Astrocyte (in vitro differentiated cells and primary cell): ENCODE measurements at regions not wholly inside any gene's neighbourhood (a gene's known extent, or its start where the extent isn't known, plus 50 kb on each side); places are given as distances from the start of the nearest gene placed in this dataset.

Experiments used
- DNase-seq: peaks from one replicate; pipeline ENCODE4 v3.0.0-alpha.2; 2010; ENCODE audit warnings: low read depth
- FAIRE-seq: peaks from 2 replicates; lab custom pipeline; 2011; peaks lifted over from hg19 to GRCh38; lab: Jason Lieb, UNC
- H2AFZ ChIP-seq: 2 replicates; pipeline ENCODE4 v1.6.0; 2012; ENCODE audit warnings: low read depth, low read length, inconsistent platforms
- H3K27ac ChIP-seq: 2 replicates; pipeline ENCODE4 v1.5.1; 2011; ENCODE audit warnings: low read depth, low read length, inconsistent platforms
- H3K27me3 ChIP-seq: 2 replicates; pipeline ENCODE4 v1.6.0; 2011; ENCODE audit warnings: low read length, inconsistent platforms; ENCODE audit not compliant: insufficient read depth
- H3K36me3 ChIP-seq: 2 replicates; pipeline ENCODE4 v1.5.1; 2011; ENCODE audit warnings: low read length, inconsistent platforms; ENCODE audit not compliant: insufficient read depth
- H3K4me1 ChIP-seq: 2 replicates; pipeline ENCODE4 v1.5.1; 2011; ENCODE audit warnings: low read length, inconsistent platforms; ENCODE audit not compliant: insufficient read depth
- H3K4me2 ChIP-seq: 2 replicates; pipeline ENCODE4 v1.6.0; 2012; ENCODE audit warnings: low read length, inconsistent platforms
- H3K4me3 ChIP-seq: 2 replicates; pipeline ENCODE4 v1.5.1; 2011; ENCODE audit warnings: low read depth, mild to moderate bottlenecking, low read length, inconsistent platforms; ENCODE audit not compliant: insufficient read depth
- H3K79me2 ChIP-seq: 2 replicates; pipeline ENCODE4 v1.6.0; 2012; ENCODE audit warnings: mild to moderate bottlenecking, low read length, inconsistent platforms; ENCODE audit not compliant: insufficient read depth
- H3K9ac ChIP-seq: 2 replicates; pipeline ENCODE4 v1.6.0; 2012; ENCODE audit warnings: mild to moderate bottlenecking, low read length, inconsistent platforms
- H3K9me3 ChIP-seq: 2 replicates; pipeline ENCODE4 v1.5.1; 2012; ENCODE audit warnings: low read depth, mild to moderate bottlenecking, low read length, inconsistent platforms; ENCODE audit not compliant: insufficient read depth
- H4K20me1 ChIP-seq: 2 replicates; pipeline ENCODE4 v1.6.0; 2012; ENCODE audit warnings: low read length, inconsistent platforms; ENCODE audit not compliant: insufficient read depth
- H3K27ac Mint-ChIP-seq: one replicate; pipeline ENCODE4 v1.8.0; 2021; ENCODE audit warnings: mild to moderate bottlenecking, mixed read lengths; ENCODE audit not compliant: unreplicated experiment
- H3K27me3 Mint-ChIP-seq: one replicate; pipeline ENCODE4 v1.8.0; 2021; ENCODE audit warnings: low read depth, mixed read lengths; ENCODE audit not compliant: unreplicated experiment
- H3K36me3 Mint-ChIP-seq: one replicate; pipeline ENCODE4 v1.8.0; 2021; ENCODE audit warnings: low read depth, mixed read lengths; ENCODE audit not compliant: unreplicated experiment
- H3K4me1 Mint-ChIP-seq: one replicate; pipeline ENCODE4 v1.8.0; 2021; ENCODE audit warnings: low read depth, mixed read lengths; ENCODE audit not compliant: unreplicated experiment
- H3K4me3 Mint-ChIP-seq: one replicate; pipeline ENCODE4 v1.8.0; 2021; ENCODE audit warnings: mild to moderate bottlenecking, moderate library complexity, mixed read lengths; ENCODE audit not compliant: unreplicated experiment
- H3K9me3 Mint-ChIP-seq: one replicate; pipeline ENCODE4 v1.8.0; 2021; ENCODE audit warnings: mild to moderate bottlenecking, mixed read lengths; ENCODE audit not compliant: unreplicated experiment
- CTCF ChIP-seq: IDR thresholded peaks from 2 replicates; pipeline ENCODE4 v1.5.1; 2011; ENCODE audit warnings: low read depth, mild to moderate bottlenecking, inconsistent platforms, low read length, moderate library complexity; ENCODE audit not compliant: insufficient read depth
- EZH2 ChIP-seq: IDR thresholded peaks from 2 replicates; pipeline ENCODE4 v1.6.1; 2012; ENCODE audit warnings: mild to moderate bottlenecking, low read length, inconsistent platforms; ENCODE audit not compliant: insufficient read depth

- no peak overlapping the region for H3K4me2 ChIP-seq
- H3K4me1 Mint-ChIP-seq = no peaks in the 10 kb centered on the region
- H4K20me1 ChIP-seq = no peaks in the 10 kb centered on the region
- H3K27me3 Mint-ChIP-seq = no peaks in the 10 kb centered on the region
- no peak for FAIRE-seq
- no peaks in the 10 kb centered on the region for H3K4me1 ChIP-seq
- no peak overlapping the region for H3K9ac ChIP-seq
- H3K36me3 Mint-ChIP-seq = no peaks in the 10 kb centered on the region
- TF ChIP-seq EZH2 (no peak), CTCF (no peak)
- no peaks in the 10 kb centered on the region for H3K27me3 ChIP-seq
- H3K27ac Mint-ChIP-seq = no peak overlapping the region
- H2AFZ ChIP-seq = no peak overlapping the region
- H3K36me3 ChIP-seq = no peaks in the 10 kb centered on the region
- no peak for DNase-seq
- H3K4me3 Mint-ChIP-seq = no peak overlapping the region
- no peaks in the 10 kb centered on the region for H3K79me2 ChIP-seq
- peaks cover 2% of the 10 kb centered on the region for H3K9me3 Mint-ChIP-seq
- H3K4me3 ChIP-seq = no peak overlapping the region
- H3K9me3 ChIP-seq = no peaks in the 10 kb centered on the region
- H3K27ac ChIP-seq = no peak overlapping the region
Observed at GRCh38 chr1:72734415-72734814, 452.1 kb upstream of the NEGR1 start.

- no peak overlapping the region for H2AFZ ChIP-seq
- Mint-ChIP-seq H3K4me3 (no peak overlapping the region), H3K4me1 (no peaks in the 10 kb centered on the region), H3K27me3 (no peaks in the 10 kb centered on the region), H3K27ac (no peak overlapping the region), H3K36me3 (no peaks in the 10 kb centered on the region), H3K9me3 (no peaks in the 10 kb centered on the region)
- FAIRE-seq (no peak), DNase-seq (no peak)
- H3K36me3 ChIP-seq = no peaks in the 10 kb centered on the region
- H3K4me1 ChIP-seq = no peaks in the 10 kb centered on the region
- TF ChIP-seq CTCF (no peak), EZH2 (no peak)
- H3K9me3 ChIP-seq = peaks cover 6% of the 10 kb centered on the region
- no peaks in the 10 kb centered on the region for H4K20me1 ChIP-seq
- H3K27me3 ChIP-seq = no peaks in the 10 kb centered on the region
- no peaks in the 10 kb centered on the region for H3K79me2 ChIP-seq
- no peak overlapping the region for H3K4me2 ChIP-seq
- H3K4me3 ChIP-seq = no peak overlapping the region
- H3K9ac ChIP-seq = no peak overlapping the region
- H3K27ac ChIP-seq = no peak overlapping the region
Observed at GRCh38 chr1:72724951-72725861, 442.9 kb upstream of the NEGR1 start.

- H4K20me1 ChIP-seq = no peaks in the 10 kb centered on the region
- H3K27ac ChIP-seq = no peak overlapping the region
- H3K4me2 ChIP-seq = no peak overlapping the region
- no peak overlapping the region for H3K9ac ChIP-seq
- no peak for DNase-seq
- H2AFZ ChIP-seq = no peak overlapping the region
- H3K4me3 Mint-ChIP-seq = no peak overlapping the region
- no peak for TF ChIP-seq CTCF
- no peak for TF ChIP-seq EZH2
- no peaks in the 10 kb centered on the region for H3K36me3 ChIP-seq
- no peaks in the 10 kb centered on the region for H3K27me3 ChIP-seq
- no peak for FAIRE-seq
- no peak overlapping the region for H3K4me3 ChIP-seq
- H3K79me2 ChIP-seq = no peaks in the 10 kb centered on the region
- H3K4me1 Mint-ChIP-seq = no peaks in the 10 kb centered on the region
- H3K4me1 ChIP-seq = no peaks in the 10 kb centered on the region
- H3K9me3 ChIP-seq = no peaks in the 10 kb centered on the region
- no peak overlapping the region for H3K27ac Mint-ChIP-seq
- no peaks in the 10 kb centered on the region for H3K9me3 Mint-ChIP-seq
- H3K27me3 Mint-ChIP-seq = no peaks in the 10 kb centered on the region
- no peaks in the 10 kb centered on the region for H3K36me3 Mint-ChIP-seq
Observed at GRCh38 chr1:72705921-72706320, 423.6 kb upstream of the NEGR1 start.
